OCI-LY3 (cell line): ENCODE measurements at regions not wholly inside any gene's neighbourhood (a gene's known extent, or its start where the extent isn't known, plus 50 kb on each side); places are given as distances from the start of the nearest gene placed in this dataset.

Experiments
- H2AFZ ChIP-seq: fragments of 200-600, 300-600 bp; shearing (Covaris generic); 2 replicates; pipeline ENCODE4 v1.6.0; 2014; ENCODE audit warnings: antibody characterized with exemption, low read depth, low read length
- H3K27ac ChIP-seq: fragments of 200-600, 300-600 bp; sonication (generic); 2 replicates; pipeline ENCODE4 v1.5.1; 2014; ENCODE audit warnings: mild to moderate bottlenecking, low read length, moderate library complexity, mixed read lengths
- H3K27me3 ChIP-seq: fragments of 200-600, 300-600 bp; sonication (generic); 2 replicates; pipeline ENCODE4 v1.6.1; 2014; ENCODE audit warnings: low read depth, low read length, mixed read lengths
- H3K36me3 ChIP-seq: fragments of 200-600, 300-600 bp; sonication (generic); replicated peaks from 2 replicates; pipeline ENCODE3; 2014; ENCODE audit warnings: low read depth, low read length, mixed read lengths
- H3K4me1 ChIP-seq: fragments of 300-600, 200-600 bp; sonication (generic); 2 replicates; pipeline ENCODE4 v1.6.1; 2014; ENCODE audit warnings: low read length, mixed read lengths
- H3K4me2 ChIP-seq: fragments of 200-600, 300-600 bp; sonication (generic); 2 replicates; pipeline ENCODE4 v1.6.1; 2014; ENCODE audit warnings: low read length, mixed read lengths
- H3K4me3 ChIP-seq: fragments of 300-600, 200-600 bp; sonication (generic); 2 replicates; pipeline ENCODE4 v1.5.1; 2014; ENCODE audit warnings: antibody characterized with exemption, mild to moderate bottlenecking, low read length, moderate library complexity
- H3K79me2 ChIP-seq: fragments of 300-600, 200-600 bp; shearing (Covaris generic); 2 replicates; pipeline ENCODE4 v1.6.1; 2014; ENCODE audit warnings: mild to moderate bottlenecking, low read length, mixed read lengths
- H3K9ac ChIP-seq: fragments of 300-600, 200-600 bp; shearing (Covaris generic); 2 replicates; pipeline ENCODE4 v1.6.0; 2014; ENCODE audit warnings: mild to moderate bottlenecking, low read length, moderate library complexity
- H3K9me3 ChIP-seq: fragments of 200-600, 300-600 bp; shearing (Covaris generic); 2 replicates; pipeline ENCODE4 v1.6.1; 2014; ENCODE audit warnings: low read length, mixed read lengths; ENCODE audit not compliant: insufficient read depth
- H4K20me1 ChIP-seq: fragments of 200-600, 300-600 bp; sonication (generic); 2 replicates; pipeline ENCODE4 v1.6.1; 2016; ENCODE audit warnings: low read length, mixed read lengths; ENCODE audit not compliant: insufficient read depth
- EZH2phosphoT487 ChIP-seq: fragments of 200-600 bp; shearing (Covaris generic); IDR thresholded peaks from 2 replicates; pipeline ENCODE4 v1.6.1; 2018; ENCODE audit warnings: antibody characterized with exemption, mixed run types, low read depth
- TF ChIP-seq, protein P1 (sequence below): fragments of 200-600, 300-600 bp; sonication (generic); IDR thresholded peaks from 2 replicates; pipeline ENCODE4 v1.5.1; 2014; ENCODE audit warnings: antibody characterized with exemption, low read length, low read depth

DNA sequence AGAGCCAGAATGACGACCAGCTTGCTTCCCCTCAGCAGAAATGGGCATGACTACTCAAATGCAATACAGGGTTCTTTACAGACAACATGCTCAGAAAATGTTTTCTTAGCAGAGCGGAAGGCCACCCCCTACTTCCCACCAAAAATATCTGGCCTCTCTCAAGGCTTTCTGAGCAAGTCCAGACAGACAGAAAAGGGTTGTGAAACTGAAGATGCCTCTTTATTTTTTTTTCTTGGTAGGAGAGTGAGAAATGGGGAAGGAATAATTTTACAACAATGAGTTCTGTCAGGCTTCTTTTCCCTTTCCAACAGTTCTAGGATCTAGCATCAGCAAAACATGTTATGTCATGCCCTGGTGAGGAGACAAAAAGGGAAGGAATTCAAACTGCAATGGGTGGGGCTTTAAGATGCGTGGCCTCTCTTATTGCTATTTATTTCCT, 172.0 kb upstream of the CAMK1G start:
- Histone ChIP-seq H3K27ac (no peak overlapping the region), H3K4me3 (no peak overlapping the region), H4K20me1 (no peaks in the 10 kb centered on the region), H3K27me3 (peaks cover 64% of the 10 kb centered on the region), H3K79me2 (no peaks in the 10 kb centered on the region), H3K9me3 (no peaks in the 10 kb centered on the region), H3K36me3 (no peaks in the 10 kb centered on the region), H2AFZ (no peak overlapping the region), H3K4me2 (no peak overlapping the region), H3K9ac (no peak overlapping the region), H3K4me1 (peaks cover 3% of the 10 kb centered on the region; the same call in 1 of the 2 replicates)
- TF ChIP-seq EZH2phosphoT487: no peak
- TF ChIP-seq, protein P1, sequence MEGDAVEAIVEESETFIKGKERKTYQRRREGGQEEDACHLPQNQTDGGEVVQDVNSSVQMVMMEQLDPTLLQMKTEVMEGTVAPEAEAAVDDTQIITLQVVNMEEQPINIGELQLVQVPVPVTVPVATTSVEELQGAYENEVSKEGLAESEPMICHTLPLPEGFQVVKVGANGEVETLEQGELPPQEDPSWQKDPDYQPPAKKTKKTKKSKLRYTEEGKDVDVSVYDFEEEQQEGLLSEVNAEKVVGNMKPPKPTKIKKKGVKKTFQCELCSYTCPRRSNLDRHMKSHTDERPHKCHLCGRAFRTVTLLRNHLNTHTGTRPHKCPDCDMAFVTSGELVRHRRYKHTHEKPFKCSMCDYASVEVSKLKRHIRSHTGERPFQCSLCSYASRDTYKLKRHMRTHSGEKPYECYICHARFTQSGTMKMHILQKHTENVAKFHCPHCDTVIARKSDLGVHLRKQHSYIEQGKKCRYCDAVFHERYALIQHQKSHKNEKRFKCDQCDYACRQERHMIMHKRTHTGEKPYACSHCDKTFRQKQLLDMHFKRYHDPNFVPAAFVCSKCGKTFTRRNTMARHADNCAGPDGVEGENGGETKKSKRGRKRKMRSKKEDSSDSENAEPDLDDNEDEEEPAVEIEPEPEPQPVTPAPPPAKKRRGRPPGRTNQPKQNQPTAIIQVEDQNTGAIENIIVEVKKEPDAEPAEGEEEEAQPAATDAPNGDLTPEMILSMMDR: no peak

DNA sequence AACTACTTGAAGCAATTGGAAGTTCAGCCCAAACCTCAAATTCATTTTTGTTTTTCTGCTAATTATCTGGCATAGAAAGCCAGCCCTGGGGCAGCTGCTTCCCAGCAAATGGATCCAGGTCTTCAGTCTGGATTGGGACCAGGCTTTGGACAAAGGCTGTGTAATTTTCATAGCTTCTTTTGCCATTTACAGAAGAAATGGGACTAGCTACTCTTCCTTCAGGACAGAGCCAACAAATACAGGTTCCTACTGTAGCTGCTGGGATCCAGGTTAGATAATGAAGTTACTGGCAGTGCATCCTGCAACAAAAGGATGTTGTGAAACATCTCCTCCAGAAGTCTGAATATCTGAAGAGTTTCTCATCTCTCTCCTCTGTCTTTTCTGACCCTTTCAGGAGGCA, 171.5 kb upstream of the CAMK1G start:
- no peak for TF ChIP-seq EZH2phosphoT487
- TF ChIP-seq, protein P1: no peak
- Histone ChIP-seq H3K27me3 (peaks cover 68% of the 10 kb centered on the region), H3K9me3 (no peaks in the 10 kb centered on the region), H3K79me2 (no peaks in the 10 kb centered on the region), H3K27ac (no peak overlapping the region), H3K9ac (no peak overlapping the region), H3K4me3 (no peak overlapping the region), H3K4me2 (no peak overlapping the region), H3K4me1 (peaks cover 3% of the 10 kb centered on the region; the same call in 1 of the 2 replicates), H2AFZ (no peak overlapping the region), H3K36me3 (no peaks in the 10 kb centered on the region), H4K20me1 (no peaks in the 10 kb centered on the region)

DNA sequence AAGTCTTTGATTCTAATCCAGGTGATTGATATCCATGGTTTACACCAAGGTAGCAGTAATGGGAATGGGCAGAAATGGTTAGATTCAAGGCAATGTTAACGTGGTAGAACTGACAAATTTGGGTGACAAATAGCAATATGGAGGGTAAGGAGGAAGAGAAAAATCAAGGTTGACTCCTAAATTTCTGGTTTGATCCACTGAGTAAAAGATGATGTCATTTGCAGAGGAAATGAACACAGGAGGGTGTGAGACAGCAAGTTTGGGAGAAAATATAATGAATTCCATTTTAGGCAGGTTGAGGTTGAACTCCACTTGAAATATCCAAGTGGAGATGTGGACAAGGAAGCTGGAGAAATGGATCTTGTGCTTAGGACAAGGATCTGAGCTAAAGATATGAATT, 170.9 kb upstream of the CAMK1G start:
- TF ChIP-seq, protein P1: no peak
- no peak for TF ChIP-seq EZH2phosphoT487
- no peak overlapping the region for H2AFZ ChIP-seq
- H4K20me1 ChIP-seq: no peaks in the 10 kb centered on the region
- H3K4me3 ChIP-seq: no peak overlapping the region
- no peak overlapping the region for H3K4me2 ChIP-seq
- peaks cover 3% of the 10 kb centered on the region; the same call in 1 of the 2 replicates for H3K4me1 ChIP-seq
- H3K27me3 ChIP-seq: peaks cover 74% of the 10 kb centered on the region
- H3K9ac ChIP-seq: no peak overlapping the region
- H3K9me3 ChIP-seq: no peaks in the 10 kb centered on the region
- H3K36me3 ChIP-seq: no peaks in the 10 kb centered on the region
- H3K27ac ChIP-seq: no peak overlapping the region
- H3K79me2 ChIP-seq: no peaks in the 10 kb centered on the region

DNA sequence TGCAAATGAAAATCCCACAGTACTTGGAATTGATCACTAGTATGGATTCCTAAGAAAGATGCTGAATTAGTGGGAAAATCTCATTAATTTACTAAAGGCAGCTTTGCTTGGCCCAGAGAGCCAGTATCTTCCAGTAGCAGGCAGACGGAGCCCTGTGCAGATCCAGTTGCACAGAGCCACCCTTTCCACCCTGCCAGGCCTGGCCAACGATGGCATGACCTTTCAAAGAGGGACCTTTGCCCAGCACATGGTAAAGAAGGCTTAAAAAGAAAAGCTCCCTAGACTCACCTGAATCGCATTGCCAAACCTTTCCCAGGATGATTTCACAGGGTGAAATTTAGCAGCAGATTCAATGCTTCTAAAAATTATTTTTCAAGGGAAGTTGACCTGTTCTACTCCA, 170.5 kb upstream of the CAMK1G start:
- Histone ChIP-seq H3K27ac (no peak overlapping the region), H3K79me2 (no peaks in the 10 kb centered on the region), H3K9ac (no peak overlapping the region), H4K20me1 (no peaks in the 10 kb centered on the region), H3K9me3 (no peaks in the 10 kb centered on the region), H3K27me3 (peaks cover 76% of the 10 kb centered on the region), H3K4me3 (no peak overlapping the region), H2AFZ (no peak overlapping the region), H3K4me1 (peaks cover 3% of the 10 kb centered on the region; the same call in 1 of the 2 replicates), H3K4me2 (no peak overlapping the region), H3K36me3 (no peaks in the 10 kb centered on the region)
- TF ChIP-seq, protein P1: no peak
- TF ChIP-seq EZH2phosphoT487: no peak
